Stomach (tissue), 4 donors: ENCODE measurements at regions not wholly inside any gene's neighbourhood (a gene's known extent, or its start where the extent isn't known, plus 50 kb on each side); places are given as distances from the start of the nearest gene placed in this dataset.

Experiments
- EP300 ChIP-seq: sonication (generic); formaldehyde crosslinking; IDR thresholded peaks from one replicate; pipeline ENCODE4 v1.6.1; 2017; ENCODE audit warnings: antibody characterized with exemption
- POLR2A ChIP-seq, 4 donors: fragments of 450-650 bp; IDR thresholded peaks; one replicate each; pipeline ENCODE4 v1.6.1; 2016; ENCODE audit warnings: antibody characterized with exemption in 4 of 4, control low read depth in 2 of 4, mild to moderate bottlenecking in 1 of 4, moderate library complexity in 1 of 4
- TF ChIP-seq, protein P1 (sequence below), 7 experiments: fragments of 450-650 bp in 4 of 7; fragments of 200-600 bp in 3 of 7; sonication (generic) in 3 of 7; IDR thresholded peaks; one replicate each; pipeline ENCODE4 v1.5.1; 2016 to 2019; ENCODE audit warnings: antibody characterized with exemption in 7 of 7, control low read depth in 2 of 7, mild to moderate bottlenecking in 1 of 7

DNA sequence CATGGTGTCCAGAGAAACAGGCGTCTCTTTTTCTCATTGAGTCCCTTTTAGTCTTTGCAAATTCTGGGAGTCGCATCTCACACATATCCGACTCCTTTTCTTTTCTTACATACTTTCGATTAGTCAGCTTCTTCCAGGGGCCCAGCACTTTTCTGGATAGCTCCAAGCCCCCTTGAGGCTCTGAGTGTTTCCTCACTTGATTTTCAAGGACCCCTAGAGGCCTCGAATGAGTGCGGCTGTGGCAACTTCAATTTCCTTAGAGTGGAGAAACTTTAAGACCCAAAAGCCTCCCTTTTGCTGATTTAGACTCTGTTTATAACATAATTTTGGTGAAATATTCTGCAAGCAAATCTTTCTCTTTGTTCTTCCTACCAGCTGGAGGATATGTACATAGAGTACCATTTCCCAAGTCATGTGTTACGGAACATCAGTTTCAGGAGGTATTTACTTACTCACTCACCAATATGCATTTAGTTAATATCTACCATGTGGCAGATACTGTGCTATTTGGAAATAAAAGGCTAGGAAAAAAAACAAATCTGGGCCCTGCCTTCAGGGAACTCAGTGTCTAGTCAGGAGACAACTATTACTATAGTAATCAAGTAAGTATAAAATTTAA lies 555.2 kb downstream of the REEP3 start:
- TF ChIP-seq, protein P1, sequence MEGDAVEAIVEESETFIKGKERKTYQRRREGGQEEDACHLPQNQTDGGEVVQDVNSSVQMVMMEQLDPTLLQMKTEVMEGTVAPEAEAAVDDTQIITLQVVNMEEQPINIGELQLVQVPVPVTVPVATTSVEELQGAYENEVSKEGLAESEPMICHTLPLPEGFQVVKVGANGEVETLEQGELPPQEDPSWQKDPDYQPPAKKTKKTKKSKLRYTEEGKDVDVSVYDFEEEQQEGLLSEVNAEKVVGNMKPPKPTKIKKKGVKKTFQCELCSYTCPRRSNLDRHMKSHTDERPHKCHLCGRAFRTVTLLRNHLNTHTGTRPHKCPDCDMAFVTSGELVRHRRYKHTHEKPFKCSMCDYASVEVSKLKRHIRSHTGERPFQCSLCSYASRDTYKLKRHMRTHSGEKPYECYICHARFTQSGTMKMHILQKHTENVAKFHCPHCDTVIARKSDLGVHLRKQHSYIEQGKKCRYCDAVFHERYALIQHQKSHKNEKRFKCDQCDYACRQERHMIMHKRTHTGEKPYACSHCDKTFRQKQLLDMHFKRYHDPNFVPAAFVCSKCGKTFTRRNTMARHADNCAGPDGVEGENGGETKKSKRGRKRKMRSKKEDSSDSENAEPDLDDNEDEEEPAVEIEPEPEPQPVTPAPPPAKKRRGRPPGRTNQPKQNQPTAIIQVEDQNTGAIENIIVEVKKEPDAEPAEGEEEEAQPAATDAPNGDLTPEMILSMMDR (IDR thresholded peaks at IDR 0.05): no peak
- TF ChIP-seq POLR2A (IDR thresholded peaks at IDR 0.05) (no peak), EP300 (no peak)
